AG04450 (cell line): ENCODE measurements at regions not wholly inside any gene's neighbourhood (a gene's known extent, or its start where the extent isn't known, plus 50 kb on each side); places are given as distances from the start of the nearest gene placed in this dataset.

Experiments
- CTCF ChIA-PET: fragments of 300-600, 350-600 bp; formaldehyde crosslinking; extraction: SDS; loops from one replicate; lab custom pipeline; 2022; ENCODE audit warnings: antibody characterized with exemption, inconsistent platforms; lab: Charles Lee
- POLR2A ChIA-PET: fragments of 350-600 bp; formaldehyde crosslinking; extraction: SDS; loops from one replicate; lab custom pipeline; 2021; ENCODE audit warnings: antibody characterized with exemption, inconsistent platforms; lab: Yijun Ruan, JAX
- DNase-seq: peaks from one replicate; pipeline ENCODE4 v3.0.0-alpha.2; 2011; ENCODE audit warnings: low read depth, low spot score
- H3K27ac ChIP-seq: one replicate; pipeline ENCODE4 v1.5.1; 2012; ENCODE audit warnings: low read depth, low read length, control low read depth
- H3K27me3 ChIP-seq: one replicate; pipeline ENCODE4 v1.6.0; 2012; ENCODE audit warnings: low read length; ENCODE audit not compliant: control insufficient read depth, insufficient read depth
- H3K4me3 ChIP-seq: 2 replicates; pipeline ENCODE4 v1.5.1; 2011; ENCODE audit warnings: mild to moderate bottlenecking, low read depth, low read length, control low read depth
- H3K9me3 ChIP-seq: 2 replicates; pipeline ENCODE4 v1.5.1; 2012; ENCODE audit warnings: low read length; ENCODE audit not compliant: control insufficient read depth, insufficient read depth
- TF ChIP-seq, protein P1 (sequence below): IDR thresholded peaks from 2 replicates; pipeline ENCODE4 v1.5.1; 2011; ENCODE audit warnings: low read depth, low read length, control low read depth, inconsistent platforms

DNA sequence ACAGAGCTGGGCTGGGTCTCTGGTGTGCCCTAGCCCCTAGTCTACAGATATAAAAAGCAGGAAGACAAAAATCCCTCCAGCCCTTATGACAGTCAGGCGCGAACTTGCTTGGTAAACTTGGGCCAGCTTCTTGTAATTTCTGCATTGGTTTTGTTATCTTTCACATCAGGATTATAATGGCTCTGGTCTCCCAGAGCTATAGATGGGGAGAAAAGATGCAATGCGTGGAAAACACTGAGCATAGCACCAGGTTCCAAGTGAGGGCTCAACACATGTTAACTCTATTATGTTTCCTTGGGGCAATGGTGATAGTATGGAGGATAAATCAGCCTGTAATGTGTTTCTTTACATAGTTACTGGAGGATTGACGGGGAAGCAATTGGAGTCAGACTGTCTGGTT is 246.8 kb upstream of the KCNG1 start:
- POLR2A ChIA-PET = no interaction called here
- H3K4me3 ChIP-seq = no peak overlapping the region
- TF ChIP-seq, protein P1, sequence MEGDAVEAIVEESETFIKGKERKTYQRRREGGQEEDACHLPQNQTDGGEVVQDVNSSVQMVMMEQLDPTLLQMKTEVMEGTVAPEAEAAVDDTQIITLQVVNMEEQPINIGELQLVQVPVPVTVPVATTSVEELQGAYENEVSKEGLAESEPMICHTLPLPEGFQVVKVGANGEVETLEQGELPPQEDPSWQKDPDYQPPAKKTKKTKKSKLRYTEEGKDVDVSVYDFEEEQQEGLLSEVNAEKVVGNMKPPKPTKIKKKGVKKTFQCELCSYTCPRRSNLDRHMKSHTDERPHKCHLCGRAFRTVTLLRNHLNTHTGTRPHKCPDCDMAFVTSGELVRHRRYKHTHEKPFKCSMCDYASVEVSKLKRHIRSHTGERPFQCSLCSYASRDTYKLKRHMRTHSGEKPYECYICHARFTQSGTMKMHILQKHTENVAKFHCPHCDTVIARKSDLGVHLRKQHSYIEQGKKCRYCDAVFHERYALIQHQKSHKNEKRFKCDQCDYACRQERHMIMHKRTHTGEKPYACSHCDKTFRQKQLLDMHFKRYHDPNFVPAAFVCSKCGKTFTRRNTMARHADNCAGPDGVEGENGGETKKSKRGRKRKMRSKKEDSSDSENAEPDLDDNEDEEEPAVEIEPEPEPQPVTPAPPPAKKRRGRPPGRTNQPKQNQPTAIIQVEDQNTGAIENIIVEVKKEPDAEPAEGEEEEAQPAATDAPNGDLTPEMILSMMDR = no peak
- H3K27me3 ChIP-seq = peaks cover 17% of the 10 kb centered on the region
- CTCF ChIA-PET = no interaction called here
- no peak overlapping the region for H3K27ac ChIP-seq
- H3K9me3 ChIP-seq = peaks cover 5% of the 10 kb centered on the region
- no peak for DNase-seq

DNA sequence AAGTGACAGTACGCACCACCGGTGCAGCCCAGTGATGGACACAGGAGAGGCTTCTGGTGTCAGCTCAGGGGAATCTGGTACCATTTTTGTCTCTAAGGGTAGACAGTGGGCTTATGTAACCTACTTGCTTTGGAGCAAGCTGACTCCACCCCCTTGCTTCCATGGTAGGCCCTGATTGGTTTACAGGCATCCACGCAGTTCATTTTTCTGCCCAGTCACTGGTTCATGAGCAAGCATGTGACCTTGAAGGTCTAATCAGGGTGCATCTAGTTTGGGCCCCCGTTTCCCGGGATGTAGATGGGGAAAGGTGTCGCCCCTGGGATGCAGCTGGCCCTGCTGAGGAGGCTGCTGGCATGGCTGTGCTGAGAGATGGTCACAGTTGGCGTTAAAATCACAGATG is 244.8 kb upstream of the KCNG1 start:
- peaks cover 8% of the 10 kb centered on the region for H3K27me3 ChIP-seq
- ChIA-PET POLR2A (no interaction called here), CTCF (no interaction called here)
- peaks cover 5% of the 10 kb centered on the region for H3K9me3 ChIP-seq
- DNase-seq = no peak
- H3K4me3 ChIP-seq = no peak overlapping the region
- TF ChIP-seq, protein P1 = no peak
- no peak overlapping the region for H3K27ac ChIP-seq

DNA sequence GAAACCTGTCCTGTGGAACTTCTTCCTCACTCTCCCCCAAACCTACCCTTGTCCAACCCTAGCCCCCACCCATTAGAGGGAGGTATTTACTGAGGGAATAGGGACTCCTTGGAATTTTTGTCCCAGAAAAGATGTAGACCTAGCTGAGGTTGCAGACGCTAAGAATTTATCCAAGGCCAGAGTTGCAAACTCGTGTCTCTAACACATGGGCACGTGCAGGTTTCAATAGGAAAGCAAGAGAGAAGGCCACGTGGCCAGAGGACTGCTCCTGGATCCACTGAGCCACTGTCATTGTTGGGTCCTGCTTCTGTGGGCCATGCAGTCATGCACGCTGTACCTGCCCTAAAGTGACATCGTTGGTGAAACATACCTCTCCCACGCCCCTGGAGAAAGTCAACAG is 243.4 kb upstream of the KCNG1 start:
- TF ChIP-seq, protein P1 = no peak
- Histone ChIP-seq H3K9me3 (peaks cover 5% of the 10 kb centered on the region), H3K27ac (no peak overlapping the region), H3K4me3 (no peak overlapping the region), H3K27me3 (peaks cover 8% of the 10 kb centered on the region)
- ChIA-PET POLR2A (no interaction called here), CTCF (no interaction called here)
- DNase-seq = no peak

DNA sequence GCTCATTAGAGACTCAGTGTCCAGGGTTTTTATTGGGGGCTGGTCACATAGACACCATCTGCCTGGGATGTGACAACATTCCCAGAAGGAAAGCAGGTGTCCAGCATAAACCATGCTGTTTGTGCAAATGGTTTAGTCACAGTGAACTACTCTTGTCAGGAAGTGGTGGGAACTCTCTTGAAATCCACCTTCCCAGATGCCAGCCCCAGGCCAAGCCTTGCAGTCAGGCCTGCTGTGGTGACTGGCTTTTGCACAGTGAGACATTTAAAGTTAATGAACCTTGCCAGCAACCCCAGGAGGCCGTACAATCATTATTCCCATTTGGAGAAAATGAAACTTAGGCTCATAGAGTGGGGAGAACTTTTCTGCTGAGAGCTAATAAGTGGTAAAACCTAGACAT is 242.5 kb upstream of the KCNG1 start:
- ChIA-PET POLR2A (no interaction called here), CTCF (interaction anchor here (0.5 kb wide), 1 partner anchor 713 kb away, joined by 8 read pairs; no protein-coding TSS in a partner anchor)
- TF ChIP-seq, protein P1 = no peak
- no peak for DNase-seq
- H3K27me3 ChIP-seq = peaks cover 2% of the 10 kb centered on the region
- peaks cover 5% of the 10 kb centered on the region for H3K9me3 ChIP-seq
- H3K4me3 ChIP-seq = no peak overlapping the region
- H3K27ac ChIP-seq = no peak overlapping the region

DNA sequence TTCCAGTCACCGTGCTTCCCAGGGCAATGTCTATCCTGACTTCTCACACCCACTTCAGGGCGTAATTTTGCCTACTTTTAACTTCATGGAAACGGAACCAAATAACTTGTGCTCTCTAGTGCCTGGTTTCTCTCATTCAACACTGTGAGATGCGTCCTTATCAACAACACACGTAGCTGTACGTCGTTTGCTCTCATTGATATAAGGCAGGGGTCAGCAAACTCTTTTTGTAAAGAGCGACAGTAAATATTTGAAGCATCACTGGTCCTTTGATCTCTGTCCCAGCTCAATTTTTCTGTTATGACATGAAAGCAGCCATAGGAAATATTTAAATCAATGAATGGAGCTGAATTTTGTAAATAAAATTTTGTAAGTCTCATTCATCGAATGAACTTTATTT is 239.3 kb upstream of the KCNG1 start:
- H3K4me3 ChIP-seq = no peak overlapping the region
- POLR2A ChIA-PET = no interaction called here
- peaks cover 5% of the 10 kb centered on the region for H3K9me3 ChIP-seq
- CTCF ChIA-PET = interaction anchor here (0.8 kb wide), 1 partner anchor 45 kb away, joined by 3 read pairs; no protein-coding TSS in a partner anchor
- no peak for DNase-seq
- no peak overlapping the region for H3K27ac ChIP-seq
- peaks cover 2% of the 10 kb centered on the region for H3K27me3 ChIP-seq
- TF ChIP-seq, protein P1 = no peak
